GM12891 (cell line): ENCODE measurements at regions not wholly inside any gene's neighbourhood (a gene's known extent, or its start where the extent isn't known, plus 50 kb on each side); places are given as distances from the start of the nearest gene placed in this dataset.
"Not testable (repeated sequence)": the region's sequence is repeated elsewhere in the genome, so short reads cannot be mapped to it uniquely, and the experiment has no call there.

Experiments used
- DNase-seq: peaks from one replicate; pipeline ENCODE4 v3.0.0; 2011; ENCODE audit warnings: low spot score; ENCODE audit not compliant: insufficient read length
- FAIRE-seq: peaks from 2 replicates; lab custom pipeline; 2011; peaks lifted over from hg19 to GRCh38; lab: Jason Lieb, UNC
- PAX5 ChIP-seq: IDR thresholded peaks from 2 replicates; pipeline ENCODE4 v1.6.1; 2011; ENCODE audit warnings: low read length, moderate library complexity, mild to moderate bottlenecking; ENCODE audit not compliant: insufficient read depth, severe bottlenecking
- POLR2A ChIP-seq: IDR thresholded peaks from 2 replicates; pipeline ENCODE4 v1.6.1; 2011; ENCODE audit warnings: low read depth, low read length, control low read depth
- POLR2AphosphoS5 ChIP-seq: IDR thresholded peaks from 2 replicates; pipeline ENCODE4 v1.6.1; 2011; ENCODE audit warnings: low read depth, low read length, control low read depth
- POU2F2 ChIP-seq: IDR thresholded peaks from 2 replicates; pipeline ENCODE4 v1.6.1; 2011; ENCODE audit warnings: low read depth, mild to moderate bottlenecking, control low read depth, low read length, moderate library complexity
- SPI1 ChIP-seq: IDR thresholded peaks from 2 replicates; pipeline ENCODE4 v1.6.1; 2011; ENCODE audit warnings: low read depth, low read length, control low read depth
- TAF1 ChIP-seq: IDR thresholded peaks from 2 replicates; pipeline ENCODE4 v1.6.1; 2011; ENCODE audit warnings: low read depth, low read length, control low read depth

DNA sequence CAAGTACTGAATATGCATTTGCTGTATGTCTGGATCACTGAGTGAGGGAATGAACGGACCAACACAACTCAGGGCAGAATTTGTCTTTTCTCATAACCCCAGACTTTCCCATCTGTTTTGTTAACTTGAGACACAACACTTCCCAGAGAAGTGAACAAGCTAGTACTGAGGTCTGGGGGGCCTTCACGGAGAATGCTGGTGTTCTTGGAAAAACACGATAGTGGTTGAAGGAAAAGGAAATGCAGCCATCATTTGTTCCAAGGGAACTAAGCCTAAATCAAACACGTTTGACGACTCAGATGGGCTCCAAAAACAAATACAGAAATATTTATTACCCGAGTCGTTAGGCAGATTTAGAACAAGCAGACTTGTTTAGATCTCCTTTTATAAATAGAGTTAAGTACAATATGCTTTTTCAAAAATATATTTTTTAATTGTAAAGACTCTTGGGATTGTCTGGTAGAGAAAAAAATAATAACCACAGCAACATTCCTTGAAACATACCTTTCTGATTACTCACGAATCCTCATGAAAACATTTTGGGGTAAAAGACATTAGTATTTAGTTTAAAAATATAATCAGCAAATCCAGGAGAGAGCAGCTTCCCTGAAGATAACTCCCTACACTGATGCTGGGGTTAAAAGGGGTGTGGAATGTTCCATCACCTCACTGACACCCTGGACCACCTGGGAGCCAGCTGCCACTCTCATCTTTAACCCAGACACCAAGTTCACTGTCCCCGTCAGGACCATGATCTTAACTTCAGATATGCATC, 427.7 kb upstream of the RUNX1 start:
- DNase-seq = no peak
- FAIRE-seq = no peak
- no peak for TF ChIP-seq PAX5
- no peak for TF ChIP-seq TAF1
- TF ChIP-seq SPI1 = no peak
- TF ChIP-seq POU2F2 = no peak
- TF ChIP-seq POLR2A = no peak
- no peak for TF ChIP-seq POLR2AphosphoS5

- no peak for TF ChIP-seq POU2F2
- TF ChIP-seq TAF1 = no peak
- no peak for TF ChIP-seq POLR2A
- TF ChIP-seq SPI1 = no peak
- no peak for TF ChIP-seq POLR2AphosphoS5
- TF ChIP-seq PAX5 = no peak
- FAIRE-seq (no peak), DNase-seq (no peak)
These were observed 426.7 kb upstream of the RUNX1 start for GRCh38 chr21:35475762-35476161.

DNA sequence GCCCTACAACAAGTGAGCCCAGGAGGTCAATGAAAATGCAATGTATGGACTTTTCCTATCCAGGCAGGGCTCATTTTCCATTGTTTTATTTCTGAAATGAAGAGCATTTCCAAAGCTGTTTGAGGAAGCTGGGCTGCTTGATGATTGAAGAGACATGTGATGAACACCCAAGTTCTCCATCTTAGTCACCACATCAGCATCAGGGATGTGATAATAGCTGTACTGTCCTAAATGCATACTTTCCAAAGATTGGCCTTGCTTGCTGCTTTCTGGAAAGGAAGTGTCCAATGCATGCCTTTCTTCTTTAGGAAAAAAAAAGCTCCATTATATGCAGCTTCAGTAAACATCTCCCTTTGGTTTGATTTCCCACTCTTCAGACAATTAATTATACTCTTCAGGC, 425.9 kb upstream of the RUNX1 start:
- TF ChIP-seq SPI1 = no peak
- no peak for TF ChIP-seq POU2F2
- no peak for TF ChIP-seq PAX5
- no peak for TF ChIP-seq TAF1
- no peak for TF ChIP-seq POLR2A
- TF ChIP-seq POLR2AphosphoS5 = no peak
- FAIRE-seq (no peak), DNase-seq (no peak)

DNA sequence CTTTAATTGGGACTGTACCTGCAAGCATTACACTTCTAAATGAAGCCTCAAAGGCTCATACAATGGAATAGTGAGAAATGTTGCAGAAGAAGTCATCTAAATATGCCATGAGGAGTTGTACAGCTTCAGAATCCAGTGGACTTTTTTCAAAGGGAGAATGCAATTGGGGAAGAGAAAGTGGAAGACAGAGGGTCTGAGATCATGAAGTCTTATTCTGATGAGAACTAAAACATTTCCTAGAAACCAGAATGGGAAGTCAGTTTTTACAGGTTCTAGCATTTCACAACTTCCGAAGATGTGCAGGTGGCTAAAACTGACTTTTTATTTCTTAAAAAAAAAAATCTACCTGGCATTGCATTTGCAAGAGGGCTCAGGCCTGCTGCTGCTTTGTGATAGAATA, 424.4 kb upstream of the RUNX1 start:
- FAIRE-seq = no peak
- no peak for DNase-seq
- TF ChIP-seq POLR2A (no peak), SPI1 (no peak), PAX5 (no peak), POLR2AphosphoS5 (no peak), POU2F2 (no peak)

DNA sequence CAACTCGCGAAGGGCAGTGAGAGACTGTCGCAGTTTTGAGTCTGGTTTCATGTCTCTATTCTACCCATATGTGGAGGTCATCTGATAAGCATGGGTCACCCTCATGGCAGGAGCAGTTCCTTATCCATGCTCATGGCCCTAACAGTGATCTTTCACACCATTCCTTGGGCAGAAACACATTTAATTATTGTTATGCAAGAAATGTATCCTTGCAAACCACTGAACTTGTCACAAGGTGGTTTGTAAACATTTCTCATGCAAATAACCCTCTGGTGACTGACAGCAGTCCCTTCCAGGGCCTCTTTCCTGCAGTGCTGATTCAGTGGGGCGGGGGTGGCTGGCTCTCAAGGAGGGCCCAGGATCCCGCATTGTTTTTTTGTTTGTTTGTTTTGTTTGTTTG, 421.4 kb upstream of the RUNX1 start:
- TF ChIP-seq POU2F2 (no peak), TAF1 (no peak), PAX5 (no peak), POLR2A (no peak), SPI1 (no peak)
- FAIRE-seq (no peak), DNase-seq (no peak)

- TF ChIP-seq POU2F2 = no peak
- no peak for TF ChIP-seq TAF1
- FAIRE-seq (no peak), DNase-seq (no peak)
These were observed 420.4 kb upstream of the RUNX1 start for GRCh38 chr21:35469498-35469897.

GRCh38 chr21:35468991-35469390, 419.9 kb upstream of the RUNX1 start:
- TF ChIP-seq POLR2A (no peak), SPI1 (no peak), PAX5 (no peak), TAF1 (no peak), POU2F2 (no peak), POLR2AphosphoS5 (no peak)
- DNase-seq (no peak), FAIRE-seq (no peak)

DNA sequence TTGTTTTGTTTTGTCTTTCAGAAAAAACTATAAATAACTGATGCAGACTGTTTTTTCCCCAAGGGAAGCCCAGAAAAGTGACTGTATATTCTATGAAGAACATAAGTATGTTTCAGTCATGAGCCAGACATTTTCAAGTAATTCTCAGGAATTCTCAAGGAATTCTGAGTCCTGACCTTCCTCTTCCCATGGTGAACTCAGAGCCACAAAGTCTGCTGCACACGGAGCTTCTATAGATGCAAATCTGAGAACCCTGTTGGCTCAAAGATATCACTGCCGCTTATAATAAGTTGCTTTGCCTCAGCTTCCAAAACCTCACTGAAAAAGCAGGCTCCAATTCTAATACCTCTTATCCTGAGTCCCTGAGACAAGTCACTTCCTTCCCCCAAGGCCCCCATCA, 418.5 kb upstream of the RUNX1 start:
- no peak for FAIRE-seq
- no peak for TF ChIP-seq SPI1
- TF ChIP-seq POU2F2 = no peak

DNA sequence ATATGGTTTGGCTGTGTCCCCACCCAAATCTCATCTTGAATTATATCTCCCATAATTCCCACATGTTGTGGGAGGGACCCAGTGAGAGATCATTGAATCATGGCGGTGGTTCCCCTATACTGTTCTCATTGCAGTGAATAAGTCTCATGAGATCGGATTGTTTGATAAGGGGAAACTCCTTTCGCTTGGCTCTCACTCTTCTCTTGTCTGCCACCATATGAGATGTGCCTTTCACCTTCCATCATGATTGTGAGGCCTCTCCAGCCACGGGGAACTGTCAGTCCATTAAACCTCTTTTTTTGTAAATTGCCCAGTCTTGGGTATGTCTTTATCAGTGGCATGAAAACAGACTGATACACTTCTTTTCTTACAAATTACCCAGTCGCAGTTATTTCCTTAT, 417.6 kb upstream of the RUNX1 start:
- not testable (repeated sequence) for DNase-seq, FAIRE-seq

More for the DNA sequence above, 418.5 kb upstream of the RUNX1 start:
- no peak for DNase-seq

GRCh38 chr21:35465741-35466140, 416.6 kb upstream of the RUNX1 start:
- FAIRE-seq (no peak), DNase-seq (no peak)
- no peak for TF ChIP-seq SPI1
- no peak for TF ChIP-seq POLR2A
- TF ChIP-seq TAF1 = no peak
- TF ChIP-seq PAX5 = no peak
- no peak for TF ChIP-seq POLR2AphosphoS5
- TF ChIP-seq POU2F2 = no peak

DNA sequence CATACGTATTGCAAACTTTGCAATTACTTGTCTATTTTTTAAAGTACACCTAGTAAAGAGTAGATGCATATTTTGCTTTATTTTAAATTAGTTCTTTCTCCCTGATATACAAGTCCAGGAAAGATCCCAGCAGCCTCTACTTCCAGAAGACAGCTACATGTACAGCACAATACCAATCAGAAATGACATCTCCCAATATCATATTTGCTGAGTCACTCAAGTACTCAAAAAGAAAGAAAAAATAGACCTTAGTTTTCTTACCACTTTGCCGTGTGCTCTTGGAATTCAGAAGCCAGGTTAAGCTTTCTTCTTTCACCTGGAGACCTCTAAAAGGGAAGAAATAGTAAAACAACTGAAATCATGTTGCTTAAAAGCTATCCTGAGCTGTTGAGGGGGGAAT, 412.6 kb upstream of the RUNX1 start:
- TF ChIP-seq POLR2AphosphoS5 (no peak), POLR2A (no peak), SPI1 (no peak), PAX5 (no peak), TAF1 (no peak), POU2F2 (no peak)
- no peak for DNase-seq
- FAIRE-seq = no peak
